ENCODE measurements at regions not wholly inside any gene's neighbourhood (a gene's known extent, or its start where the extent isn't known, plus 50 kb on each side); places are given as distances from the start of the nearest gene placed in this dataset.
"Not testable (repeated sequence)": the region's sequence is repeated elsewhere in the genome, so short reads cannot be mapped to it uniquely, and the experiment has no call there.

GRCh38 chr13:79932556-79932955 is 408.4 kb downstream of the SPRY2 start (continued):
- TF ChIP-seq ETS1 (IDR thresholded peaks at IDR 0.05): no peak
- no peak for TF ChIP-seq EZH2phosphoT487 (IDR thresholded peaks at IDR 0.05; ENCODE audit: unreplicated experiment)
- no peak for TF ChIP-seq POLR2AphosphoS5 (IDR thresholded peaks at IDR 0.05; ENCODE audit: low read depth)
- no peak for TF ChIP-seq REST (IDR thresholded peaks at IDR 0.05; ENCODE audit: unreplicated experiment)
- no peak for TF ChIP-seq CREB1 (CRISPR knock-in tag; IDR thresholded peaks at IDR 0.05; ENCODE audit: low read depth)
- TF ChIP-seq STAT1 (IDR thresholded peaks at IDR 0.05; ENCODE audit: unreplicated experiment): no peak
- TF ChIP-seq ZNF331 (CRISPR knock-in tag; IDR thresholded peaks at IDR 0.05; ENCODE audit: low read depth): no peak
- TF ChIP-seq EZH2 (IDR thresholded peaks at IDR 0.05; ENCODE audit: low read depth, unreplicated experiment): no peak

GRCh38 chr13:79923973-79924556 is 416.9 kb downstream of the SPRY2 start:
- H3K27me3 Mint-ChIP-seq (ENCODE audit: insufficient read depth, low read depth, poor library complexity); H3K4me1 Mint-ChIP-seq; H3K4me3 ChIP-seq; H3K36me3 ChIP-seq (ENCODE audit: insufficient read depth); H3K4me1 ChIP-seq (ENCODE audit: insufficient read depth); ATAC-seq; H4K20me1 ChIP-seq (replicated peaks; ENCODE audit: insufficient read depth); H3K79me2 ChIP-seq (replicated peaks; ENCODE audit: insufficient read depth); H3K27ac Mint-ChIP-seq; H3K4me2 ChIP-seq; H3K4me3 Mint-ChIP-seq; H2AFZ ChIP-seq; H3K27ac ChIP-seq (ENCODE audit: low read depth); H3K27me3 ChIP-seq (ENCODE audit: insufficient read depth); DNase-seq (ENCODE audit: low spot score); H3F3A ChIP-seq (replicated peaks; ENCODE audit: low read depth): not testable (repeated sequence)
- peaks cover 13% of the 10 kb centered on the region for H3K9me2 ChIP-seq (ENCODE audit: insufficient read depth)
- H3K36me3 Mint-ChIP-seq (ENCODE audit: low read depth): peaks cover 21% of the 10 kb centered on the region
- H3K9me3 Mint-ChIP-seq: peaks cover 38% of the 10 kb centered on the region

- Mint-ChIP-seq H3K27ac (no peak overlapping the region), H3K4me3 (no peak overlapping the region), H3K36me3 (ENCODE audit: low read depth) (peaks cover 15% of the 10 kb centered on the region; the same call in 2 of the 3 replicates), H3K27me3 (ENCODE audit: insufficient read depth, low read depth, poor library complexity) (no peaks in the 10 kb centered on the region), H3K9me3 (peaks cover 31% of the 10 kb centered on the region), H3K4me1 (peaks cover 2% of the 10 kb centered on the region; the same call in 1 of the 3 replicates)
- no peak overlapping the region for H3K4me2 ChIP-seq
- no peak overlapping the region for H3K4me3 ChIP-seq
- no peaks in the 10 kb centered on the region for H3F3A ChIP-seq (replicated peaks; ENCODE audit: low read depth)
- no peaks in the 10 kb centered on the region for H3K27me3 ChIP-seq (ENCODE audit: insufficient read depth)
- no peaks in the 10 kb centered on the region for H3K9me2 ChIP-seq (ENCODE audit: insufficient read depth)
- H3K36me3 ChIP-seq (ENCODE audit: insufficient read depth): no peaks in the 10 kb centered on the region
- no peaks in the 10 kb centered on the region for H3K79me2 ChIP-seq (replicated peaks; ENCODE audit: insufficient read depth)
- H3K4me1 ChIP-seq (ENCODE audit: insufficient read depth): peaks cover under 1% of the 10 kb centered on the region; the same call in 1 of the 2 replicates
- H4K20me1 ChIP-seq (replicated peaks; ENCODE audit: insufficient read depth): no peaks in the 10 kb centered on the region
- no peak for ATAC-seq
- no peak overlapping the region for H2AFZ ChIP-seq
- no peak overlapping the region for H3K27ac ChIP-seq (ENCODE audit: low read depth)
- DNase-seq (ENCODE audit: low spot score): no peak
- TF ChIP-seq ZNF114 (CRISPR knock-in tag; IDR thresholded peaks at IDR 0.05) (no peak), NANOG (IDR thresholded peaks at IDR 0.05; ENCODE audit: borderline replicate concordance) (no peak), EZH2 (IDR thresholded peaks at IDR 0.05; ENCODE audit: low read depth, unreplicated experiment) (no peak), STAT1 (IDR thresholded peaks at IDR 0.05; ENCODE audit: unreplicated experiment) (no peak), JUNB (IDR thresholded peaks at IDR 0.05; ENCODE audit: unreplicated experiment) (no peak), CTCF (conservative IDR thresholded peaks at IDR 0.05; ENCODE audit: low read depth in 2 of 2) (no peak), ETS1 (IDR thresholded peaks at IDR 0.05) (no peak), POLR2AphosphoS5 (IDR thresholded peaks at IDR 0.05; ENCODE audit: low read depth) (no peak)
These were observed 421.8 kb downstream of the SPRY2 start for GRCh38 chr13:79919091-79919490.

All from GM23338 (cell line).